IPS DF 6.9 (cell line): ENCODE measurements at regions not wholly inside any gene's neighbourhood (a gene's known extent, or its start where the extent isn't known, plus 50 kb on each side); places are given as distances from the start of the nearest gene placed in this dataset.

Source experiments
- DNase-seq: peaks from one replicate; pipeline ENCODE4 v3.0.0-alpha.2; 2013; ENCODE audit warnings: low read depth, low spot score
- H3K27ac ChIP-seq: one replicate; pipeline ENCODE4 v1.5.1; 2013; ENCODE audit warnings: low read length, control low read depth
- H3K27me3 ChIP-seq: 2 replicates; pipeline ENCODE4 v1.6.1; 2013; ENCODE audit warnings: mild to moderate bottlenecking, low read length; ENCODE audit not compliant: control insufficient read depth, insufficient read depth
- H3K36me3 ChIP-seq: 2 replicates; pipeline ENCODE4 v1.6.1; 2013; ENCODE audit warnings: low read length; ENCODE audit not compliant: control insufficient read depth, insufficient read depth
- H3K4me1 ChIP-seq: 2 replicates; pipeline ENCODE4 v1.6.1; 2013; ENCODE audit warnings: low read length; ENCODE audit not compliant: control insufficient read depth, insufficient read depth
- H3K4me3 ChIP-seq: 2 replicates; pipeline ENCODE4 v1.5.1; 2013; ENCODE audit warnings: mild to moderate bottlenecking, low read length
- H3K9me3 ChIP-seq: 2 replicates; pipeline ENCODE4 v1.6.1; 2013; ENCODE audit warnings: low read length, inconsistent platforms; ENCODE audit not compliant: control insufficient read depth, insufficient read depth
- WGBS: extraction: QIAGEN DNeasy Blood & Tissue Kit; methylation state at CpG from one replicate; pipeline ENCODE4 v1.1.7; 2013; ENCODE audit warnings: mixed read lengths, missing lambda C conversion rate; ENCODE audit not compliant: insufficient read length, insufficient coverage; 5-methylcytosine and 5-hydroxymethylcytosine counted together

DNA sequence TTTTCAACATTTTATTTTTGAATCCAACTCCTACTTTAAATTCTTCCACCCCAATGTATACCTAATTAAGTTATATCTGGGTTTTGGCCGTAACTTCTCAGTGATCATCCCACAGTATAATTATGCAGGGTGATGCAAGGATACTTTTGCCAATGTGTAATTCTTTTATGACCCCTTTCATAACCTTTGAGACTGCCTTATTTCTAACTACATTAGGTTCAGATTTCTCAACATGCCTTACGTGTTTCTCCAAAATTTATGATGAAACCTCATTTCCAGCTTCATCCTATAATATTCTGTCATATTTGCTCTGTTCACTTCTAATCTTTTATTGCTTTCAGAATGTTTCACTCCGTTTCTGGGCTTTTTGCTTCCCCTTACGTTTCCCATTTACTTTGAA is 1229.6 kb upstream of the ALCAM start:
- no CpG with 5 or more reads among the region's 4 CpGs for WGBS
- Histone ChIP-seq H3K9me3 (no peaks in the 10 kb centered on the region), H3K27me3 (no peaks in the 10 kb centered on the region), H3K4me1 (no peaks in the 10 kb centered on the region), H3K36me3 (no peaks in the 10 kb centered on the region), H3K27ac (no peak overlapping the region), H3K4me3 (no peak overlapping the region)
- no peak for DNase-seq

DNA sequence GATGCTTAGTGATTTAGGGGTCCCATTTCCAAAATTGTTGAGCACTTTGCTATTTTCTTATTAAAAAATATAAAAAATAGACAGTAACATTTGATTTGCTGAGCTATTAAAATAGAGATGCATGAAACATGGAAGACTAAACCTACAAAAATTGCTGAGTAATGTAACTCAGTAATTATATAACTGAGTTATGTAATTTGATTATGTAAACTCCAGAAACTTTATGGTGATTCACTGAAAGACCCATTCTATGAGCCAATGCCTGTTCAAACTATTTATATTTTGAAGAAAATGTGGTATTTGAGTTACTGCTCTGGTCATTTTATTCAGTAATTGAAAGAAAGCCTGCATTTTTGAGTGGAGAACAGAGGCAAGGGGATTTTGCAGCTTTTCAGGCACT is 1221.5 kb upstream of the ALCAM start:
- no peaks in the 10 kb centered on the region for H3K36me3 ChIP-seq
- no peaks in the 10 kb centered on the region for H3K9me3 ChIP-seq
- H3K27ac ChIP-seq, result no peak overlapping the region
- no peak for DNase-seq
- H3K27me3 ChIP-seq, result no peaks in the 10 kb centered on the region
- H3K4me3 ChIP-seq, result no peak overlapping the region
- H3K4me1 ChIP-seq, result no peaks in the 10 kb centered on the region

DNA sequence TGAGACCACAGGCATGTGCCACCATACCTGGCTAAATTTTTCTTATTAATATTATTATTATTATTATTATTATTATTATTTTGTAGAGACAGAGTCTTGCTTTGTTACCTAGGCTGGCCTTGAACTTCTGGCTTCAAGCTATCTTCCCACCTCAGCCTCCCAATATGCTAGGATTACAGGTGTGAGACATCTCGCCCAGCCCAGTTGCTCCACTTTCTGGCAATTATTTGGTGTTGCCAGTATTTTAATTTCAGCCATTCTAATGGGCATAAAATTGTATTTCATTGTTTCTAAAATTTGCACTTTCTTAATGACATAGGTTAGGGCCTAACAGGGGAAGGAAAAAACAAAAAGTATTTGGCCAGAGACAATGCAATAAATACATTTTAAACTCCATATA is 1217.6 kb upstream of the ALCAM start:
- H3K27ac ChIP-seq, result no peak overlapping the region
- WGBS, result no CpG with 5 or more reads among the region's 1 CpG
- no peak for DNase-seq
- H3K27me3 ChIP-seq, result no peaks in the 10 kb centered on the region
- no peak overlapping the region for H3K4me3 ChIP-seq
- H3K9me3 ChIP-seq, result no peaks in the 10 kb centered on the region
- no peaks in the 10 kb centered on the region for H3K4me1 ChIP-seq
- H3K36me3 ChIP-seq, result no peaks in the 10 kb centered on the region

- Histone ChIP-seq H3K27me3 (no peaks in the 10 kb centered on the region), H3K36me3 (no peaks in the 10 kb centered on the region), H3K27ac (no peak overlapping the region), H3K4me1 (no peaks in the 10 kb centered on the region), H3K9me3 (no peaks in the 10 kb centered on the region), H3K4me3 (no peak overlapping the region)
- no CpG with 5 or more reads among the region's 2 CpGs for WGBS
- DNase-seq, result no peak
Measured at GRCh38 chr3:104150724-104151123, 1216.0 kb upstream of the ALCAM start.

DNA sequence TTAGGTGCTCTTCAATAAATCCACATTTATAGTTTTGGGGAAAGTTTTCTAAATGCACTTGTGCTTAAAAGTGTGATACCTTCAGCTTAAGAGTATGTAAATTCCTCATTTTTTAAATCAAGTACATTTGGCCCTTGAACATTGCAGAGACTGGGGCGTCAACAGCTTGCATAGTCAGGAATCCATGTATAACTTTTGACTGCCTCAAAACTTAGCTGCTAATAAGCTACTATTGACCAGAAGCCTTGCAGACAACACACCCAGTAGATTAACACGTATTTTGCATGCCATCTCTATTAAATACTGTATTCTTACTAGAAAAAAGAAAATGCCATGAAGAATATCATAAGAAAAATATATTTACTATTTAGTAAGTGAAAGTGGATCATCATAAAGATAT is 1211.8 kb upstream of the ALCAM start:
- no peak overlapping the region for H3K27ac ChIP-seq
- no peaks in the 10 kb centered on the region for H3K36me3 ChIP-seq
- no peak for DNase-seq
- no peaks in the 10 kb centered on the region for H3K4me1 ChIP-seq
- WGBS, result no CpG with 5 or more reads among the region's 2 CpGs
- H3K9me3 ChIP-seq, result no peaks in the 10 kb centered on the region
- no peak overlapping the region for H3K4me3 ChIP-seq
- no peaks in the 10 kb centered on the region for H3K27me3 ChIP-seq

DNA sequence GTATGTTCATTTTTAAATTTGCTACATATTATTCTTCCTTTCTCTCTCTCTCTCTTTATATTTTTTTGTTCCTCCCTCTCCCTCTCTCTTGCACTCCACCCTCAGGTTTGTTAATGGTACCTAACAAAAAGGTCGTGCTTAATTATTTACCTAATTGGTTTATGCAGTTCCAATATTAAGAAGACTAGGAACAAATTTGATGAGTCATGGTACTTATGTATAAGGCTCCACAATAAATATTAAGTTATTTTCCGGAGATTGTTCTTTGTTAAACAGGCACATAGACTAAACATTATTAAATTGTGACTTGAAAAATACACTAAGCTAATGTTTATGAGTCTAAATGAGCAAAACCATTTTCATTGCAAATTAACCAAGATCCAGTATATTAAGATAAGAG is 1200.8 kb upstream of the ALCAM start:
- Histone ChIP-seq H3K9me3 (0 out of 2 replicates have a peak, but pooled peaks cover 1% of the 10 kb centered on the region), H3K27ac (no peak overlapping the region), H3K4me1 (no peaks in the 10 kb centered on the region), H3K27me3 (no peaks in the 10 kb centered on the region), H3K36me3 (no peaks in the 10 kb centered on the region), H3K4me3 (no peak overlapping the region)
- no peak for DNase-seq
- no CpG with 5 or more reads among the region's 2 CpGs for WGBS

DNA sequence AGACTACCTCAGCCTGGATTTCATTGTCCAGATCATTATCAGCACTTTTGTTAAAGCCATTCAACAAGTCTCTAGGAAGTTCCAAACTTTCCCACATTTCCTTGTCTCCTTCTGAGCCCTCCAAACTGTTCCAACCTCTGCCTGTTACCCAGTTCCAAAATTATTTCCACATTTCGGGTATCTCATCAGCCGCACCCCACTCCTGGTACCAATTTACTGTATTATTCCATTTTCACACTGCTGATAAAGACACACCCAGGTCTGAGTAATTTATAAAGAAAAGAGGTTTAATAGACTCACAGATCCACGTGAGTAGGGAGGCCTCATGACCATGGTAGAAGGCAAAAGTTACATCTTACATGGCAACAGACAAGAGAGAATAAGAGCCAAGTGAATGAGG is 1198.3 kb upstream of the ALCAM start:
- Histone ChIP-seq H3K27ac (no peak overlapping the region), H3K27me3 (no peaks in the 10 kb centered on the region), H3K4me3 (no peak overlapping the region), H3K4me1 (no peaks in the 10 kb centered on the region), H3K36me3 (no peaks in the 10 kb centered on the region), H3K9me3 (0 out of 2 replicates have a peak, but pooled peaks cover 1% of the 10 kb centered on the region)
- DNase-seq, result no peak
- no CpG with 5 or more reads among the region's 3 CpGs for whole genome bisulfite sequencing

GRCh38 chr3:104175696-104176095 is 1191.0 kb upstream of the ALCAM start:
- Histone ChIP-seq H3K36me3 (no peaks in the 10 kb centered on the region), H3K4me3 (no peak overlapping the region), H3K4me1 (peaks cover 3% of the 10 kb centered on the region; the same call in 1 of the 2 replicates), H3K27ac (no peak overlapping the region), H3K27me3 (no peaks in the 10 kb centered on the region), H3K9me3 (no peaks in the 10 kb centered on the region)
- no peak for DNase-seq
- WGBS, result no CpG with 5 or more reads among the region's 3 CpGs

GRCh38 chr3:104176706-104177105 is 1190.0 kb upstream of the ALCAM start:
- no CpG with 5 or more reads among the region's 1 CpG for WGBS

GRCh38 chr3:104178680-104179079 is 1188.0 kb upstream of the ALCAM start:
- Histone ChIP-seq H3K27ac (no peak overlapping the region), H3K9me3 (no peaks in the 10 kb centered on the region), H3K36me3 (no peaks in the 10 kb centered on the region), H3K4me1 (peaks cover 3% of the 10 kb centered on the region; the same call in 1 of the 2 replicates), H3K27me3 (no peaks in the 10 kb centered on the region), H3K4me3 (no peak overlapping the region)
- DNase-seq, result no peak
- no CpG with 5 or more reads among the region's 3 CpGs for WGBS

More at GRCh38 chr3:104176706-104177105, 1190.0 kb upstream of the ALCAM start:
- no peak for DNase-seq
- Histone ChIP-seq H3K4me3 (no peak overlapping the region), H3K27me3 (no peaks in the 10 kb centered on the region), H3K9me3 (no peaks in the 10 kb centered on the region), H3K36me3 (no peaks in the 10 kb centered on the region), H3K27ac (no peak overlapping the region), H3K4me1 (peaks cover 3% of the 10 kb centered on the region; the same call in 1 of the 2 replicates)

- no peaks in the 10 kb centered on the region for H3K27me3 ChIP-seq
- WGBS, result no CpG with 5 or more reads among the region's 1 CpG
- no peak overlapping the region for H3K27ac ChIP-seq
- H3K9me3 ChIP-seq, result no peaks in the 10 kb centered on the region
- no peak for DNase-seq
- no peaks in the 10 kb centered on the region for H3K36me3 ChIP-seq
- H3K4me1 ChIP-seq, result peaks cover under 1% of the 10 kb centered on the region; the same call in 1 of the 2 replicates
- no peak overlapping the region for H3K4me3 ChIP-seq
Measured at GRCh38 chr3:104180906-104181305, 1185.8 kb upstream of the ALCAM start.
